Middle frontal gyrus (tissue), 1 donor: ENCODE measurements at regions not wholly inside any gene's neighbourhood (a gene's known extent, or its start where the extent isn't known, plus 50 kb on each side); places are given as distances from the start of the nearest gene placed in this dataset.
"Not testable (repeated sequence)": the region's sequence is repeated elsewhere in the genome, so short reads cannot be mapped to it uniquely, and the experiment has no call there.

Experiments used
- DNase-seq: peaks from one replicate; pipeline ENCODE4 v3.0.0-alpha.2; 2015; ENCODE audit warnings: low spot score; ENCODE audit errors: extremely low spot score

DNA sequence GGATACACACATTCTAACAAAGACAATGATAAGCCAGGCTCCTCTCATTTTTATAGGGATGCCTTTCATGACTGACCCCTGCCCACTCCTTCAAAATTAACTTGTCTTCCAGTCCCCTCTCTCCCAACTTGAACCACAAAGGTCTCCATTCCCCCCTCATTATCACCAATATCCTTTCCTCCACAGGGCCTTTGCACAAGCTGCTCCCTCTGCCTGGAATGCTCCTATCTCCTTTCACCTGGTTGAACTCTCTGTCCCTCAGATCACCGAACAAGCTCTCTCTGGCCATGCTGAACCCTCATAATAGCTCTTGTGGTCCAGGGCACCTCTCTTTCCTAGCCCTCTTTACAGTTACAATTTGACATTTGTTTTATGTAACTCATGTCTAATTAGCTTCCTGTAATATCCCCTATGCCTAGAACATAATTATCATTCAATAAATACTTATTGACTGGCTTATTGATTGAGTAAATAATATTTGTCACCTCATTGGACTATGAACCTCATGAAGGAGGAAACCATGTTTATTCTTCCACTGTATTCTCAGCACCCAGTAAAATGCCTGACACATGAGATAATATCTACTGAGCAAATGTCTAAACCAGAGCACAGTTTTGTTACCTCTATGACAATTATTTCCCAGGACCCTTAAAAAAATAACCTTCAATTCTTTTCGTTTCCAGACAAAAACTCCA is 266.3 kb upstream of the RASGEF1B start:
- no peak for DNase-seq

DNA sequence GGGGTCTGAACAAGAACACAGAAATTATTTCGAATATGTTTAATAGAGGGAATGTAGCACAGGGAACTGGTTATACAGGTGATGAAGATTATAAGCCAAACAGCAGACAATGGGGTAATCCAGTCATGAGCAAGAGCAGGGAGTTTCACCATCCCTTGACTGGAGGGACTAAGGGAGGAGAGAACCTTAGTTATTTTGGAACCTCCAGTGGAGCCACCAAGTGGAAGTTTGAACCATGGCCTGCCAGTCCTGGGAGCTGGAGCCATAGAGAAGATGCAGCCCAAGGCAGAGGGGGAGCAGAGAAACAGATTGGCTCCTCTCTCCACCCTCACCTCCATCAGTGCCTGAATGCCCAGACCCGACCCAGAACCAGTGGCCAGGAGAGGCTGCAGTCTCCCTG is 264.6 kb upstream of the RASGEF1B start:
- DNase-seq: no peak

DNA sequence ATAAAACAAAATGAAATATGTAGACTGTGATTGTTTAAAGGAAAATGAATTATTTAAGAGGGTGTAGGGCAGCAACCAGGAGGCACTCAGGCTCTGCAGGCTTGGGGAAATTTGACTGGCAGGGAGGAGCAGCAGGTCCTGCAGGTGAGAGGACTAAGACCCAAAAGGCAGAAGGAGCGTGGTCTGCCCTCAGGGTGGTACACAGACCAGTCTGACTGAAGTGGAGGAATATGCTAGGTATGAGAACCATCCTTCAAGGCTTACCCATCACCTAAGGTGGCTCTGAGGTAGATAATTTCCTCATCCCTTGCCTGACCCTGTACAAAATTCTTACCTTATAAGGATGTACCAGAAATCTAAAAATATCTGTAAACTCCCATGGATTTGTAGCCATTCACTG is 261.3 kb upstream of the RASGEF1B start:
- DNase-seq: no peak

DNA sequence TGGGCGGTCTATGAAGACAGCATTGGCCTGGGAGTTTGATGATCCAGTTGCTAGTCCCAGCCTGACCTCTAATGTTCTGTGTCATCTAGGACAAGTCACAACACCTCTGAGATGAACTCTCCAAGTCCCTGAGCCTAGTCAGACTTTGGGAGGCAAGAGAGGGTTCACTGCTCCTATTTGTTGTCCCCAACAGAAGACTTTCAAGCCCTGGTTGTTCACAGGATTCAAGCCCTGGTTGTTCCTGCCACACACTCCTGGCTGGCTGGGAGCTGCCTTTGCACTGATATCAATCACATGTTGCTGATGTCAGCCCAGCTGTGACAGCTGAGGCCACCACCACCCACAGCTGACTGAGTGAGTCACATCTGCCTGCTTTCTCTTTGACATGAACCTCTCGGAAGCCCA is 253.2 kb upstream of the RASGEF1B start:
- DNase-seq: peak; percentile 62

DNA sequence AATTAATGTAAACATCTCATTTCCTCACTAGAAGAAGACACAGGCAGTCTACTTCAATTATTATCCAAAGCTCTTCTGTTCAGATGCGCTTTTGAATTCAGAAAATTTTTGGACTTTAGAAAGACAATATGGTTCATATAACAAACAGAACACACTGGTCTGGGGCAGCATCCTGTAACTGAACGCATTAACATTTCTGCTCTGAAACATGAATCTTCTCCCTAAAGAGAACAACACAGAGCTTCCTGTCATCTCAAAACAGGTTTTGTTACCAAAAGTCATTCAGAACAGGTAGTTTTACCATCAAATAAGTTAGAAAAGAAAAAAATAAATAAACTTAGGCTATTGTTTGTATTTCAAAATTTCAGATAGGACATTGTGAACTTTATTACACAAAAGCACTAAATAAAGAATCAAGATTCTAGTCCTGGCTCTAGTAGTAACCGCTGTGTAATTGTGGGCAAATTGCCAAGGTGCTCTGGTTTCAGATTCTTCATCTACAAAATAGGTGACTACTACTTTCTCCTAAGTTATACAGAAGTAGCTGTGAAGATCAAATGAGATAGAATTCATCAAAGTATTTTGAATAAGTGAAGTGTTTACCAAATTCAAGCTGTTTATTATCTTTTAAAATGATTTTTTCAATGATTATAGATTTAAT is 252.3 kb upstream of the RASGEF1B start:
- DNase-seq: no peak

DNA sequence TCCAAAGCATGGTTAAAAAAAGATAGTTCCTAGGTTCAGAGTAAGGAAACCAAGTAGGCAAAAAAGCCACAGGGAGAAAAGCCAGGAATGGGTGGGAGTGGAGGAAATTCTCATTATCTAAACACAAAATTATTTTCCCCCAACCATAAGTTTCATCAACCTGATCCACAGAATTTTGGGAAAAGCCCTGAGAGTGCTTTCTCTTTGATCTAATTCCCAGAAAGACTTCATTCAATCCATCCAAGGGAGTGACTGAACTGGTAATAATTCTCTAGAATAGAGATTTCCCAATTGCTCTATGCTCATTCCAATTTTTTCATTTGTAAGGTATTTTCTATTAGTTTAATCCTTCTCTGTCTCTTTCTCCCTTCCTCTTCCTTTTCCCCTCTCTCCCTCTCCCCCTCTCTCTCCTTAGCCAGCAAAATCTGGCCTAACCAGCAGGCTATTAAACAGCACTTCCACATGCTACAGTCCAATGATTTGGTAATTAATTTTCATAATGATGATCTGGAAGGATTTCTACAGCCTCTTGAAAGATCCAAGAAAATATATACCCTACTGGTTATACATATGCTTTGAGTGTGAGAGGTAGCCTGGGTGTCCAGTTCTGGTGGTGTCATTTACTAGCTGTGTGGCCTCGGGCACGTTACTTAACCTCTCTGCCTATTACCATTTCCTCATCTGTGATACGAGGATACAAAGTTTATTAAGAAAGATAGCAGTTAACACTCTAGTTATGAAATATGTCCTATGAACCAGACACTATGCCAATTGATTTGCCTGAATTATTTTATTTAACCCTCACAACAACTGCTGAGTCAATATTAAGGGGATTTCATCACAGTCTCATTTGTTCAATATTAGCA is 251.5 kb upstream of the RASGEF1B start:
- no peak for DNase-seq

DNA sequence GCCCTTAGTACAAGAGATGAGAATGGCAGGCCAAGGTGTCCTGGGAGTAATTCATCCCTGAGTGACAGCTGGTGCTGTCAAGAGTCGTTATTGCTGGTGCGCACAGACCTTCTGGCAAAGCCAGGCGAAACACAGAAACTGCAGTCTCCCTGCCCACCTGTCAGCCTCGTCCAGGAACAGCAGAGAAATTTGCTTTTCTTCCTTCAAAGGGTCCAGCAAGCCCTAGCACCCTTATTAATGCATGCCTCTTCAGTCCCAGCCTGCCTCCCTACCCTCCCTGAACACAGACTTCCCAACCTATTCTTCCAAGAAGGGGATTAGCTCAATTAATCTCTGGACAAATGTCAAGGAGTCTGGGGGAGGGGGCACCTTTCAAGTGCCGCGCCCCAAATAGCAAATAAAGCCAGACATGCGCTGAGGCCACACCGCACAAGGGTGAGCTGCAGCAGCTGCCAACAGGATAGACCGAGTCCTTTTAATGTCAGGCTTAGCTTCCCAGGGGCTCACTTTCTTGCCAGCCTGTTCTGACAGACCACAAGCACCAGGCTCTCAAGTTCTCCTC is 250.7 kb upstream of the RASGEF1B start:
- no peak for DNase-seq

DNA sequence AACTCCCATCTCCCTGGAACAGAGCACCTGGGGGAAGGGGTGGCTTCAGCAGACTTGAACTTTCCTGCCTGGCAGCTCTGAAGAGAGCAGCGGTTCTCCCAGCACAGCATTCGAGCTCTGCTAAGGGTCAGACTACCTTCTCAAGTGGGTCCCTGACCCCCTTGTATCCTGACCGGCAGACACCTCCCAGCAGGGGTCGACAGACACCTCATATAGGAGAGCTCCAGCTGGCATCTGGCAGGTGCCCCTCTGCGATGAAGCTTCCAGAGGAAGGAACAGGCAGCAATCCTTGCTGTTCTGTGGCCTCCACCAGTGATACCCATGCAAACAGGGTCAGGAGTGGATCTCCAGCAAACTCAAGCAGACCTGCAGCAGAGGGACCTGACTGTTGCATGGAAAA is 244.1 kb upstream of the RASGEF1B start:
- no peak for DNase-seq

DNA sequence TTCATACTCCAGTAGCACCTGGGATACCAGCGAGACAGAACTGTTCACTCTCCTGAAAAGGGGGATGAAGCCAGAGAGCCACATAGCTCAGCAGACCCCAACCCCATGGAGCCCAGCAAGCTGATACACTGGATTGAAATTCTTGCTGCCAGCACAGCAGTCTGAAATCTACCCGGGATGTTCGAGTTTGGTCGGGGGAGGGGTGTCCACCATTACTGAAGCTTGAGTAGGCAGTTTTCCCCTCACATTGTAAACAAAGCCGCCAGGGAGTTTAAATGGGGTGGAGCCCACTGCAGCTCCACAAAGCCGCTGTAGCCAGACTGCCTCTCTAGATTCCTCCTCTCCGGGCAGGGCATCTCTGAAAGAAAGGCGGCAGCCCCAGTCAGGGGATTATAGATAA is 243.7 kb upstream of the RASGEF1B start:
- not testable (repeated sequence) for DNase-seq

DNA sequence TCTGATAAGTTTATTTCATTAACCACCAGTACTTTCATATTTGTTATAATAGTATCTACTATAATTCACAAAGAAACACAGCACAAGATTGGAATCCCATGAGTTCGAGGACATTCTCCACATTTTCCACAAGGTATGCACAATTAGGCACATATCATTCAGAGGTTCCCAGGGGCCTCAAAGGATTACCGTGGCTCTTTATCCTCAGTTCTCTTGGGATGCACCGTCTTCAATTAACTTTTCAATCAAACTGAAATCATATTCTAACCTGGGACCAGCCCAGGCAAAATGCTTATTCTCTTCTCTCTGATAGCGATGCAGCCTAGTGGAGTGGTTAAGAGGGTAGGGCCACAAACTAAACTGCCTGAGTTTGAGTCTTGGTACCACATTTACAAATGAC is 242.6 kb upstream of the RASGEF1B start:
- DNase-seq: no peak

DNA sequence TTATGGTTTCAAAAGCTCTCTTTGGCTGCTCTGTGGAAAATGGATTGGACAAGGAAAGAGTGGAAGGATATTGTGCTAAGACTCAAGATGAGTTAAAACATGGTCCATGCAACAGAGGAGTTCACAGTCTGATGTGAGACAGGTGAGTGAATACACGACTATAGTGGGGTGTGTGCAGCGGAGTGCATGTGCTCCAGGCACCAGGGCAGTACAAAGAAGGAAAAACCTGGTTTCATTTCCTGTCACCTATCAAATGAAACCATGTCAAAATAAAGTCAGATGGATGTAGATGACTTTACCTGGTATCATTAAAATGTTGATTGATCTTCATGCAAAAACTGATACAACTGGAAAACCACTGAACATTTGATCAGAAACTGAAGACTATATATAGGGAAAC is 241.0 kb upstream of the RASGEF1B start:
- DNase-seq: no peak

DNA sequence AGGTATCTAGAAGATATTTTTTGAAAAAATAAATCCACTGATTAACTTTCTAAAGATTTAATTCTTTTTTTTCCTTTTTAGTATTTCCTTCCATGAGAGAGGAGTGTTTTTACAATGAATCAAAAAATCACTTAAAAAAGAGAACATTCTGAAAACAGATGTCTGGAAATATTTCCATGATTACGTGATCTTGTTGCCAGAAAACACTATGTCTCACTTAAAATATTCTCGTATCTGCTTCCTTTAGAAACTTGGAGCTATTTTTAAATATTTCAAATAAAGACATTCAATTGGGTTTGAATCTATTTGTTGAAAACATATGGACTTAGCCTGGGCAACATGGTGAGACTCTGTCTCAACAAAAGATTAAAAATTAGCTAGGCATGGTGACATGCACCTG is 232.8 kb upstream of the RASGEF1B start:
- no peak for DNase-seq

DNA sequence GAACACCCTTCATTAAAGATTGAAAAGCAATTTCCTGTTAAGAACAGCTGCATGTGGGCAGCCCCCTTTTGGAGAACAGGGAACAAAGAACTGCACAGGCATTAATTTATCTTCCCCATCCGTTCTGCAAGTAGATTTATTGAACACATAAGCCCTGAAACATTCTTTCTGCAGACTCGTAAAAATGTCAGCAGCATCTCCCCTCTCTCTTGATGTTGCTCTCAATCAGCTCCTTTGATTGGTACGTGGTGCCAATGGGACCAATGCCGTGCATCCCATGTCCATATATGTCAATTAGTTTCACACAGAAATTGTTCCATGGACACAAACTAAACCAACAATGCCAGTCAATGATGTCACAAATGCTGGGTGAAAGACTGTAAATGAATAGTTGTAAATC is 228.5 kb upstream of the RASGEF1B start:
- no peak for DNase-seq

DNA sequence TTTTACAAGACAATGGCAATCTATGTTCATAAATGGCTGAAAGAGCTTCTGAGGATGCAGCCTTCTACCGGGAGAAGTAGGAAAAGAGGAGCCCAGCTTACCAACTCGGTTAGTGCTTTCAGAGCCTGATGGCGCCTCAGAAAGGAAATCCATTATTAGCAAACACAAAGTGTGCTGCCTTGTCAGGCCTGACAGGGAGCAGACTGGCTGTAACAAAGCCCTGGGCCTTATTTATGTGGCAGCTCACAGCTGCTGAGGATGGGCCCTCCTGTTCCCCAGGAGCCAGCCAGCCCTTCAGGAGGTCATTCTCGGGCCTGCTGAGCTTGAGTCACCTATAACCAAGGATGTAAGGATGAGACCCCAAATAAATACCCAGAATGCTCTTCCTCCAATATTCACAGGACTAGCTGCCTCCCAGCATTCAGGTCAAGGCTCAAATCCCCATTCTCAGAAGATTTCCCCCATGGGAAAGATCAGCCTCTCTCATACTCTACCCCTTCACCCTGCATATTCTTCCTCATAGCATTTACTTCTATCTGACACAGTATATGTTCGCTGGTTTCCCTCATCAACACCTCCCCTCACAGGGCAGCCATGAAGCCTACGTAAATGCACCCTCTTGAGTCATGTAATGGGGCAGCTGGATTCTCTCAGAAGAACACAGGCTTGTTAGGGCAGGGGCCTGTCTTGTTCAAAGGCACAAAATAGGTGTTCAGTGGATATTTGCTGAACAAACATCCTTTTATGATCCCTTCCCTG is 227.0 kb upstream of the RASGEF1B start:
- DNase-seq: no peak

DNA sequence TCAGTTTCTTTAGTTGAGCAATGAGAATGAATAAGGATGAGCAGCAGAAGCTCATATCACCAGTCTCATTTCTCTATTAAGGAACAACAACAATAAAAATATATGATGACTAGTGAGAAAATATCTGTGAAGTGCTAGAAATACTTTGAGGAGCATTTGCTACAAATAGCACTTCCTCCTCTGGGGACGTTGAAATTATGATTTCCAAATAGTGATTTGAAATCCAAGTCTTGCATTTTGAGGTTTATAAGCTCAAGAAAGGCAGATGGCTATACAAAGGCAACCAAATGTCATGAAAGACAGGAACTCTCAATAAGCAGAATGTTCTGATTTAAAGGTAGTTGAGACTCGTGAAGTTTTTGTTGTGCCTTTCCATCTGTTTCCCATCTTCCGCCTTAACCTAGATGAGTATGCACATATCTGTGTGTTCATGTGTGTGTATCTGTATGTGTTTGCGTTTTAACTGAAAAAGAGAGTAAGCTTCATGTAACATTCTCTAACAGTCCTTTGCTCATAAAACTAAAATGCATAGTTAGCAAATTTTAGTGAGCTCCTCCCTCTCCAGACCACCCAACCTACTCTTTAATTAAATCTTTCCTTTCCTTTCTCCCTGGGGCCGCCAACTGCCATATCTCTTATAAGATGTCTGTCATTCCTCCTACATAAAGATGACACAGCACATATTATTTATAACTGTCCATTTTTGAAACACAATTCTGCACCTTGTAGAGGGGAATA is 222.6 kb upstream of the RASGEF1B start:
- no peak for DNase-seq

DNA sequence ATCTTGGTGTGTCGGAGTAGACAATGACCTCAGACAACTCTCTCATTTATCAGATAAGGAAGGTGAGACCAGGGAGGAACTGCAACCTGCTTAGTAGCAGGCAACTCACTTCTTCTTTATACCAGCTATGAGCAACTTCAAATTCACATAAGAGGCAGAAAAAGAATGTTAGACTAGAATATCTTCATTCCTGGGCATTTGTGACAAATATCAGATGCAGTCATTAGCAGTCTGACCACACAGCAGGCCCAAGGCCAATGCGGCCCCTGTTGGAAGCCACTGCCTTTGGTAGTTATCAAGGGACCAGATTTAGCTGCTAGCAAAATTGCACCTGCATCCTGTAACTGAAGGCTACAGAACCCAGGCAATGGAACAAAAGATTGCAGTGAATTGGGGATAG is 219.2 kb upstream of the RASGEF1B start:
- no peak for DNase-seq

DNA sequence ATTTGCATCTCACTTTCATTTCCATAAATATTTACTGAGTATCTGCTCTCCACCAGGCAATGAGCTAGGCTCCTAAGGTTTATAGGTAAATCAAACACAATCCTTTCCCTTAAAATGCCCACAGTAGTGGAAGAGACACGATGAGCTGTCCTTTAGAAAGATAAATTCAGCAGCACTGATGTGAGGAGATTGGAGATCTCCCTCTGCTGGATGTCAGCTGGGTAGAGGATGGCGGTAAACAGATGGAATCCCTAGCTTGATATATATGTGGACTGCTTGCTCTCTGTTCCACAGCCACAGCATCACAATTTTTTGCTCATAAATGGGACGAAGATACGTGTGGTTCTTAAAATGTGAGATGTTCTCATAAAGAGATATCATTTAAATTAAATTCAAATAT is 216.4 kb upstream of the RASGEF1B start:
- no peak for DNase-seq

DNA sequence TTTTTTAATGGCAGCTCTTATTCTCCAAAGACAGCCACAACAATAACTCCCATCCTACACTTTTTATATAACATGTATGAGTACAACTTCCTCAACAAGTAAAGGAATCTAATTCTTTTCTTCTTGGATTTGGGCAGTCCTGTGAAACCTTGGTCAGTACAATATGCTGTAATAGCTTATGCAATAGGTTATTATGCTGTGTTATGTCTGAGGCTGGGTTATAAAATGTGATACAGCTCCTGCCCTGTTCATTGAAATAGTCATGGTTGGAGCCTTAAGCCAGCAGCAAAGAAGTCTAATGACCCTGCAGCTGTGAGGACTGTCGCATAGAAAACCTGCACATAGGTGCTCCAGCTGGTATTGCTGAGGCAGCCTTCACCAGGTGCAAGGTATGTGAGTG is 215.8 kb upstream of the RASGEF1B start:
- no peak for DNase-seq

DNA sequence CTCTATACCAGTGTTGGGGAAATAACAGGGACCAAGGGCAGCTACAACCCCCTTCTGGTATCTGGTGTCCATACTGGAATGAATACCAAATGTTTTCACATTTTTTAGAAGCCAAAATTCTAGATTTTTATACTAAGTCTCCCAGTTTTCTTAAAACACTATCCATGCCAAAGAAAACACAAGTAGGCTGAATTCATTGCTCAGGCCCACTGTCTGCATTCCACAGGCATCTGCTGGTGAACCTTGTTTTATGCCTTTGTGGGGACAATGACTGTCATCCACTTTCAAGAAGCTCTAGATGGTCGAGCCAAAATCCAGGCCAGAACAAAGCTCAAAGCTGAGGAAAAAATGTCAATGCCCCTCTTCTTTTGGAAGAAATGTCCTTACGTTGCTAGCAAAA is 213.4 kb upstream of the RASGEF1B start:
- DNase-seq: no peak

DNA sequence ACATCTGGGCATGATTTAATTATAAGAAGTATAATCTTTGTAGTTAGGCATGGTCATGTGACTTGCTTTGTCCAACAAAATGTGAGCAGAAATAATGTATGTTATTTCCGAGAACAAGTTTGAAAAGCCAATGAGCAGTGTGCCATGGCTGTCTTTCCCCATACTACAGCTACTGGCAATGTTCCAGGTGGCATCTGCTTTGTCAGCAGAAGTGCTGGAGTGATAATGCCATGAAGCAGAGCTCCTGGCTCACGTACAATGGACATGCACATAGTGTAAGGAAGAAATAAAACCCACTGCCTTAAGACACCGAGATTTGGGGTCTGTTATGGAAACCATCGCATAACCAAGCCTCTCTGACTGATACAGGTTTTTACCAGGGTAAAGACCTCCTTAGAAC is 212.6 kb upstream of the RASGEF1B start:
- DNase-seq: no peak

DNA sequence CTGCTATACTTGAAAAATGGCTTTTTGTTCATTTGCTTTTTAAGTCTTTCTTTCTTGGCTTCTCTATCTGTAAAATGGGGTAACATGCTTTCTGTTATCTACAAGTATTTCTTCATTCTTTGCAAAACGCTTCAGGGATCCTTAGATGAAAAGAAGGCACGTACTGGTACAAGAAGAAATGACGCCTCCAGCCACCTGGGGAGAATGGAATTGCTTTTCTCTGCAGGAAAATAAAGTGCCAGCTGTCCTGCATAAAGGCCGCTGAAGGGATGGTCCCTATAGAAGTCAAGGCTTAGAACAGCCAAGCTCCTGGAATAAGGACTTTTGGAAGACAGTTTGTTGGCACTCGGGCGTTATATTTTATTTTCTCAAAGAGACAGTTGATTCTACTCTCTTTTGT is 210.8 kb upstream of the RASGEF1B start:
- no peak for DNase-seq
